ENCODE measurements at regions not wholly inside any gene's neighbourhood (a gene's known extent, or its start where the extent isn't known, plus 50 kb on each side); places are given as distances from the start of the nearest gene placed in this dataset.
"Not testable (repeated sequence)": the region's sequence is repeated elsewhere in the genome, so short reads cannot be mapped to it uniquely, and the experiment has no call there.

DNA sequence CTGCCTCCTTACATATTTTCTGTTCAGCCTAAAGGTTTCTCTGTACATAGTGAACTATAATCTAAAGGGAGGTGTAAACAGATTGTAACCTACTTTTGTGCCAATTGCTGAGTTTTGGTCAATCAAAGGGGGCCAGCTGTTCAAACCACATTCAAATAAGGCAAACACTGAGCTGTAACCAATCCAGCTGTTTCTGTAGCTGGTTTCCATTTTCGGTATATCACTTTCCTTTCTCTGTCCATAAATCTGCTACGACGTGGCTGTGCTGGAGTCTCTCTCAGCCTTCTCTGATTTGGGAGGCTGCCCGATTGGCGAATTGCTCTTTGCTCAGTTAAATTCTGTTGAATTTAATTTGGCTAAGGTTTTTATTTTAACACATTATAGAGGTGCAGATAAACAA is 790.1 kb upstream of the TPTE start:
- not testable (repeated sequence) for H3K27me3 ChIP-seq (ENCODE audit: control insufficient read depth, insufficient read depth, low read length); DNase-seq

DNA sequence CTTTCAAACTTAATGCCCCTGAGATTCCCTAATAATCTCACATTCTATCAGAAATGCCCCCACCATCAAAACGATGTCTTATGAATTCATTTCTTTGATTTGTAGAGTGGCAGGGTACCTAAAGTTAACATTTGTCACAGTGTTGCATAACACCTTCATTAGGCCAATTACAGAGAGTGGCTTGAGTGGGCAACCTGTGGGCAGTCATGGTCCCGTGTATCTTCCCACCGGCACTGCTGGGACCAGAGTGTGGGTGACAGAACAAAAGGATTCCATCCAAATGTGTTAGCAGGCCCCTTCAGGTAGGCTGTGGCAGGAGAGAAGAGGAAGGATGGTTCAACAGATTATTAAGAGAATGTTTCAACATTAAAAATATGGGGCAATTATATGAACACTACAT is 788.8 kb upstream of the TPTE start:
- not testable (repeated sequence) for H3K27me3 ChIP-seq (ENCODE audit: control insufficient read depth, insufficient read depth, low read length); DNase-seq

More for the DNA sequence above, 790.1 kb upstream of the TPTE start:
- not testable (repeated sequence) for H3K36me3 ChIP-seq (replicated peaks; ENCODE audit: control insufficient read depth, insufficient read depth, low read length); H3K4me3 ChIP-seq (ENCODE audit: insufficient read depth, low read depth, low read length)

DNA sequence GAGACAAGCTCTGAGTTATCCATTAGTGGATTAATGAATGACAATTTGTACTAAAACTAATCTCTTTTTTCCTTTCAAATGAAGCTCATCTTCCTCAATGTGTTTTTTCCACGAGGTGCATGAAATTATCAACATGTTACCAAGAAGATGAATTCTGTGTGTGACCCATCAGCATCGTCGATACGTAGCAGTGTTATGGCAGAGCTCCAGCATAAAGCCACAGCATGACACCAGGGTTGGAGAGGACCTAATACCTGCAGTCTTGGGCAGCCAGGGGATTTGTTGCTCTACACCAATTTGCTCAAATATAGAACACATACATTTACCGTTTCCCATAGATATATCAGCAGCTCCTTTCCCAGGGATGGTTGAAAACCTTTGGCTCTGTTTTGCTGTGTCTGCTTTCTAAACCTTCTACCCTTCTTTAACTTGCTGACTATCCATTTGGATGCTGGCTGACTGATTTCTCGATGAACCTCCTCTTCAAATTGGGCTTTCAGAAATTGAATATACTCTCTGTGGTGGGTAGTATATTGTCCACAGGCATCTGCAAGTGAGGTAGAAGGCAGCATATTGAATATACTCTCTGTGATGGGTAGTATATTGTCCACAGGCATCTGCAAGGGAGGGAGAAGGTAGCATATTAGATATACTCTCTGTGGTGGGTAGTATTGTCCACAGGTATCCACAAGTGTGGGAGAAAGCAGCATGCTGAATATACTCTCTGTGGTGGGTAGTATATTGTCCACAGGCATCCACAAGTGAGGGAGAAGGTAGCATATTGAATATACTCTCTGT is 787.4 kb upstream of the TPTE start:
- H3K36me3 ChIP-seq (replicated peaks; ENCODE audit: control insufficient read depth, insufficient read depth, low read length); H3K4me3 ChIP-seq (ENCODE audit: insufficient read depth, low read depth, low read length); H3K27me3 ChIP-seq (ENCODE audit: control insufficient read depth, insufficient read depth, low read length); DNase-seq: not testable (repeated sequence)

More for the DNA sequence above, 788.8 kb upstream of the TPTE start:
- not testable (repeated sequence) for H3K4me3 ChIP-seq (ENCODE audit: insufficient read depth, low read depth, low read length); H3K36me3 ChIP-seq (replicated peaks; ENCODE audit: control insufficient read depth, insufficient read depth, low read length)

DNA sequence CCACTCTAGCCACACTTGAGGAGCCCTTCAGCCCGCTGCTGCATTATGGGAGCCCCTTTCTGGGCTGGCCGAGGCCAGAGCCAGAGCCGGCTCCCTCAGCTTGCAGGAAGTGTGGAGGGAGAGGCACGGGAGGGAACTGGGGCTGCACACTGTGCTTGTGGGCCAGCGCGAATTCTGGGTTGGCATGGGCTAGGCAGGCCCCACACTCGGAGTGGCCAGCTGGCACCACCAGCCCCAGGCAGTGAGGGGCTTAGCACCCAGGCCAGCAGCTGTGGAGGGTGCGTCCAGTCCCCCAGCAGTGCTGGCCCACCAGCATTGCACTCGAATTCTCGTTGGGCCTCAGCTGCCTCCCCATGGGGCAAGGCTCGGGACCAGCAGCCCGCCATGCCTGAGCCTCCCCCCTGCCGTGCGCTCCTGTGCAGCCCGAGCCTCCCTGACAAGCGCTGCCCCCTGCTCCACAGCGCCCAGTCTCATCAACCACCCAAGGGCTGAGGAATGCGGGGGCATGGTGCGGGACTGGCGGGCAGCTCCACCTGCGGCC is 785.9 kb upstream of the TPTE start:
- H3K27me3 ChIP-seq (ENCODE audit: control insufficient read depth, insufficient read depth, low read length), result no peaks in the 10 kb centered on the region
- DNase-seq, result no peak
- no peak overlapping the region for H3K4me3 ChIP-seq (ENCODE audit: insufficient read depth, low read depth, low read length)
- no peaks in the 10 kb centered on the region for H3K36me3 ChIP-seq (replicated peaks; ENCODE audit: control insufficient read depth, insufficient read depth, low read length)

DNA sequence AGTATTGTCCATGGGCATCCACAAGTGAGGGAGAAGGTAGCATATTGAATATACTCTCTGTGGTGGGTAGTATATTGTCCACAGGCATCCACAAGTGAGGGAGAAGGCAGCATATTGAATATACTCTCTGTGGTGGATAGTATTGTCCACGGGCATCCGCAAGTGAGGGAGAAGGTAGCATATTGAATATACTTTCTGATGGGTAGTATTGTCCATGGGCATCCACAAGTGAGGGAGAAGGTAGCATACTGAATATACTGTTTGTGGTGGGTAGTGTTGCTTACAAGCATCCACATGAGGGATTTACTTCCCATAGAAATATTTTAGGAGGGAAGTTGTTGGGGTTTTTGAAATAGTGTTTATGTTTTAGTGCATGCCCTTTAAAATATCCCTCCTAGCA is 784.1 kb upstream of the TPTE start:
- H3K36me3 ChIP-seq (replicated peaks; ENCODE audit: control insufficient read depth, insufficient read depth, low read length); H3K4me3 ChIP-seq (ENCODE audit: insufficient read depth, low read depth, low read length); H3K27me3 ChIP-seq (ENCODE audit: control insufficient read depth, insufficient read depth, low read length); DNase-seq: not testable (repeated sequence)

DNA sequence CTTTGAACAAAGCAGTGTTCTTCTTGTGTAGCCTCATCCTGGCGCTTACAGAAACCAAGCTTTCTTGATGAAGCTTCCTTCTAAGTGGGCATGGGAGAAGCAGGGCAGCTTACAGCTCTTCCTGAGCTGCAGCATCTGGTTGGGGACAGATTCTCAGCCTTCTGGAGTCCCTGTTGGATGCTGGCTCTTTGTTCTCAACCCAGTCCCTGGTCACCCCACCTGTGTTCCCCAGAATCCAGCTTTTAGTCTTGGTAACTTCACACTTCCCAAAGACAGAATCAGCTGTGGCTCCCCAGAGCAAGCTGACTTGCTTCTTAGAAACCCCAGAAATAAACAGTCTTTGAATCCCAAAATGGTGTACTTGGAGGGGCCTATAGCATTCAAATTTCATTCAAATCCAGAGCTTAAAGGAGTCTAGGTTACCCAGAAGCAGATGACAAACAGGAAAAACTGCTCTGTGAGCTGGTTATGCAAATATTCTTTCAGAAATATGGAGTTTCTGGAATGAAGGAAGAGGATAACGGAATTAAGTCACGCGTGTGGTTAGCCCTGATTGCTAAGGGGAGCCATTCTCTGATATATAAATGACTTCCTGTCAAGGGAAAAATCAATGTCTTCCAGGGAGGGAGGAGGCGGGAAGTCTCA is 783.4 kb upstream of the TPTE start:
- DNase-seq; H3K36me3 ChIP-seq (replicated peaks; ENCODE audit: control insufficient read depth, insufficient read depth, low read length); H3K27me3 ChIP-seq (ENCODE audit: control insufficient read depth, insufficient read depth, low read length); H3K4me3 ChIP-seq (ENCODE audit: insufficient read depth, low read depth, low read length): not testable (repeated sequence)

DNA sequence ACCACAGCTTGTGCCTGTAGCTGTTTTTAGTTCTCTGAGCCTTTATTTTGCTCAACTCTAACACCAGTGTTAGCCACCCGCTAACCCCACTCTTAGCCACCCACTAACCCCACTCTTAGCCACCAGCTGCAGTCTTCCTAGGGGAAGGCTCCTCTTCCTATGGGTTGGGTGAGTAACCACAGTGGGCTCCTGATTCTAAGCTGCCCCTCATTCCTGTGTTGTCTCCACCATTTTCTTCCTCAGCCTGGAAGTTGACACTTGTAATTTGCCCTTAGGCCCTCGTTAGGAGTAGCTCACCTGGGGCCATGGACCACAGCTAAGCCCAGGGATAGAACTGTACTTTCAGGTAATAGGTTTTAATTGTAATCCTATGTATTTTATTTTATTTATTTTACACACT is 782.9 kb upstream of the TPTE start:
- DNase-seq, result no peak
- Histone ChIP-seq H3K4me3 (ENCODE audit: insufficient read depth, low read depth, low read length) (no peak overlapping the region), H3K36me3 (replicated peaks; ENCODE audit: control insufficient read depth, insufficient read depth, low read length) (no peaks in the 10 kb centered on the region), H3K27me3 (ENCODE audit: control insufficient read depth, insufficient read depth, low read length) (no peaks in the 10 kb centered on the region)

DNA sequence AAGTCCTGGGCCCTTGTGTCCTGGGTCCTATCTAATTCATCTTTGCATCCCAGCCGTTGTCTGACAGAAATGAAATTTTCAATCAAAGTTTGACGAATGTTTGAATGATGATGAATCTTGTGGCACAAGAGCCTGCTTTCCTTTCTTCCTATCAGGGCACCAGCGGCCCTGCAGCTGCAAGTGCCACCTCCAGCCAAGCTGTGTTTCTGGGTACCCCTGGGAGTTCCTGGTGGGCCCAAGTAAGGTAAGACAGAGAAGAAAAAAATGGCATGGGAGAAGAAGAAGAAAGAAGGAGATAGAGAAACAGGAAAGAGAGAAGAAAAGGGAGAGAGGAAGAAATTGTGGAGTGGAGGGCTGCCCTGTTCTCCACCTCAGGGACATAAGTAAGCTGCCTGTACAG is 782.1 kb upstream of the TPTE start:
- no peak for DNase-seq
- no peaks in the 10 kb centered on the region for H3K27me3 ChIP-seq (ENCODE audit: control insufficient read depth, insufficient read depth, low read length)
- H3K4me3 ChIP-seq (ENCODE audit: insufficient read depth, low read depth, low read length), result no peak overlapping the region
- H3K36me3 ChIP-seq (replicated peaks; ENCODE audit: control insufficient read depth, insufficient read depth, low read length), result no peaks in the 10 kb centered on the region

DNA sequence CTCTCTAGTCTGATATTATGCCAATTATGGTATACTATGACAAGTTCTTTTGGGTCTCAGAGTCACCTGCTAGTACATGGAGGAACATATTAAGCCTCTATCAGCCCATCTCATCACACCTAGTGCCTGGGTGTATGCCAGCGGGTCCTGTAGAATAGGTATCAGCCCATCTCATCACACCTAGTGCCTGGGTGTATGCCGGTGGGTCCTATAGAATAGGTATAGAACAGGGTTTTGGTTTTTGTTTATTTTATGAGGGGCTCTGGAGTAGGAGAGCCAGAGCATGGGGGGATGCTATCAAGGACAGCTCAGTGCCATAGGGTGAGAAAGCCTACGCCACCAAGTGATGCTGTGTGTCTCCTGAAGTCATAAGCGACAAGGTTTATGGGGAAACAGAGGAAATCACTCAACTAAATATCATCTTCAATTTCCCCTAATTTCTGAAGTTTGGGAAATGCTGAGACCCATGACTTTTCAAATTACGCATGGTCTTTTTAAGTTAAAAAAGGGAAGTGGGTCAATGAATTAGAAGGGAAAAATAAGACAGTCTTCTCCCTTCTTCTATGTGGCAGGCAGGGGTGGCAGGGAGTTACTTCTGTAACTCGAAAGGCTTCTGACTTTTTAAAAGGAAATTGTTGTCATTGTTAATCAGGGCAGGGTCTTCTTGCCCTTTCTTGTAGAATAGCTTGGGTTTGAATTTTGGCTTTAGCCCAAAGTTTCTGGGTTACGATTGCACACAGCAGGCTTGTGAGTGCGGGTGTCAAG is 781.0 kb upstream of the TPTE start:
- DNase-seq; H3K27me3 ChIP-seq (ENCODE audit: control insufficient read depth, insufficient read depth, low read length); H3K36me3 ChIP-seq (replicated peaks; ENCODE audit: control insufficient read depth, insufficient read depth, low read length); H3K4me3 ChIP-seq (ENCODE audit: insufficient read depth, low read depth, low read length): not testable (repeated sequence)

DNA sequence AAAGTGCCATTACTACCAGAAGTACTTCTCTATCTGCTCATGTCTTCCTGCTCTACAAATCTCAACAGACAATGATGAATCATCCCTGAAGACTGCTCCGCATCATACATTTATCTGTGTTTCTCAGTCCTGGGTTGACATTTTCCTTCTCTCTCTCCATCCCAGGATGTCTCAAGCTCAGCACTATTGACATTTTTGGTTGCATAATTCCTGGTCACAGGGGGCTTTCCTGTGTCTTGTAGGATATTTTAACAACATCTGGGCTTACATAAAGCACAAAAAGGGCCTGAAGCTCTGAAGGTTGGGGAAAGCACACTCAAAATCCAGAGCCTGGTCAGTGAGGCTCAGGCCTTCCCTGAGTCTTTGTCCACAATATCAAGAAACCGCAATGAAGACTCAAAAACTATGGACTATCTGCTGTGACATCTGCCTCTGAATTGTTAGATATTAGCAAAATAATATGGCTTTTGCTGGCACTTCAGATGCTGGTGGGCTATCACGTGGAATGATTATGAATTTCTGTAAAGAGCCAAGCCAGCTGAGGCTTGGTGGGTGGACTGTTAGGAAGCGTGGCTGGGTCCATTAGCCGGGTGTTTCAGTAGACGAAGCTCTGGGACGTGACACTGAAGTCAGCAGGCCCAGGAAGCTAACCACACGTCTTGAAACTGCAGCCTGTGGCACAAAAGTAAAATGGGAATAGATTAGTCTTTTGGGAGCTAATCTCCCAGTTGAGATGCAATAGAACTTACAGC is 780.2 kb upstream of the TPTE start:
- not testable (repeated sequence) for DNase-seq; H3K4me3 ChIP-seq (ENCODE audit: insufficient read depth, low read depth, low read length); H3K36me3 ChIP-seq (replicated peaks; ENCODE audit: control insufficient read depth, insufficient read depth, low read length); H3K27me3 ChIP-seq (ENCODE audit: control insufficient read depth, insufficient read depth, low read length)

DNA sequence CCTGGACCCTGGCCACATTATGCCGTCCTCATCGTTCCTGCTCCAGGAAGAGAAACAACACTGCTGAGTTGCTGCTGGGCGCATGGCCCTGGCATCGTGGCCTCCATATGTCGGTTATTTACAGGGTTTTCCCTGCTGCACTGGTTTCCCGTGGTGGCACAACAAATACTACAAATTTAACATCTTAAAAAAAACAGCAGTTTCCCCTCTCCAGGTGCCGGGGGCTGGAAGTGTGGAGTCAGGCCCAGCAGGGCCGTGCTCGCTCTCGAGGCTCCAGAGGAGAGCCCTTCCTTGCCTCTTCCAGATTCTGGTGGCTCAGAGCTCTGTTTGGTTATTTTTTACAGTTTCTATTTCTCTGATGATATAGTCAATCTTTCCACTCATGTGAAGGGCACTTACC is 777.8 kb upstream of the TPTE start:
- H3K36me3 ChIP-seq (replicated peaks; ENCODE audit: control insufficient read depth, insufficient read depth, low read length), result not testable (repeated sequence)

DNA sequence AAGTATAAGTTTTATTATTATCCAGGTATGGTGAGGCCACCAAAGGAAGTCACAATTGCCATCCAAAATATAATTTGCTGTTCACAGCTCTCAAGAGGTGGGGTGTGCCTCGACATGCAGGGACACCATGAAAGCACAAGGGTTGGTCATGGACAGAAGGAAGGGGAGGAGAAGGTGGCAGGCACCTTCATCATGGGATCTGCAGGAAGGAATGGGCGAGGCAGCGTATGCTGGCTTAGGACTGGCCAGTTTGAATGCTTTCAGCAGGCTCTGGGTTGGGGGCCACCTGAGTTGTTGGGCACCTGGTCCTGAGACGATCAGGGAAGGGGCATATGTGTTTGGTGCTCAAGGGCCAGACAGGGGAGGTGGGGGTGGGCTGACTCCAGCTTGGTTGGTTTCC is 777.2 kb upstream of the TPTE start:
- H3K27me3 ChIP-seq (ENCODE audit: control insufficient read depth, insufficient read depth, low read length); DNase-seq; H3K4me3 ChIP-seq (ENCODE audit: insufficient read depth, low read depth, low read length); H3K36me3 ChIP-seq (replicated peaks; ENCODE audit: control insufficient read depth, insufficient read depth, low read length): not testable (repeated sequence)

More for the DNA sequence above, 777.8 kb upstream of the TPTE start:
- H3K4me3 ChIP-seq (ENCODE audit: insufficient read depth, low read depth, low read length); H3K27me3 ChIP-seq (ENCODE audit: control insufficient read depth, insufficient read depth, low read length); DNase-seq: not testable (repeated sequence)

DNA sequence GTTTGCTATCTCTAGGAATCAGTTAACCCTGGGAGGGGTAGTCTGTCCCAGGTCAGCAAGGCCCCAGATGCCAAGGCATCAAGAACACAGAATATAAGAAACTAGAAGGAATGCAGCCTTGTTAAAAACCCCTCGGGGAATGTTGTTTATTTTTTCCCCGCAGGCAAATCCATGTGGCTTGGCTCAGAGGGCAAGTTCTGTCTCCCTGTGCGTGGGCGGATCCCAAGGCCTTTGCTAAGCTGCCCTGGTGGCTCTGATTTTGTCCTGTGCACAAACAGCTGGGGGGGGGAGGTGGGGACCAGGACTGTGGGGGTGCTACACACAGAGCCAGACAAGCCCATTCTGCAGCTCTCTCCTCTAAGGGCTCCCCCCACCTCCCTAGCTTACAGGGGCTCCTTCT is 776.8 kb upstream of the TPTE start:
- DNase-seq; H3K36me3 ChIP-seq (replicated peaks; ENCODE audit: control insufficient read depth, insufficient read depth, low read length); H3K27me3 ChIP-seq (ENCODE audit: control insufficient read depth, insufficient read depth, low read length); H3K4me3 ChIP-seq (ENCODE audit: insufficient read depth, low read depth, low read length): not testable (repeated sequence)

DNA sequence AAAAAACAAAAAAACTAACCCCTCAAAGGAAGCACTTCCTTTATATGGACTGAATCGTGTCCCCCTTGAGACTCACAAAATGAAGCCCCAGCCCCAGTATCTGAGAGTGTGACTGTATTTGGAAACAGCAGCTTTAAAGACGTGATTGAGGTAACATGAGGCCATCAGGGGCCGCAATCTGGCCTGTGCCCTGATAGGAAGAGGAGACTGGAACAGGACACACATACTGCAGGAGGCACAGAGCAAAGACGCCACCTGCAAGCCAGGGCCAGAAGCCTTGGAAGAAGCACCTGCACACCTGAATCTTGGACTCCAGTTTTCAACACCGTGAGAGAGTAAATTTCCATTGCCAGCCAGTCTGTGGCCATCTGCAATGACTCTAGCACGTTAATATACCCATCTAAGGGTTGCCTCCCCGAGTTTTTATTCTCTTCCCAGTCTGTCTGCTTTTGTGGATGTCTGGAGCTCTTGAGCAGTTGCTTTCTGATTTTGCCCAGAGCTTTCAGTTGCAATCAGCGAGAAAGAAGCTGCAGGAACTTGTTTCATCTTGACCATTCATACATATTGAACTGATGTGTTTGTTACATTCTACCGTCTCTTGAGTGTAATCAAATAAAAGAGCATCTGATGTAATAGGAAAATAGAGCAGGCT is 775.8 kb upstream of the TPTE start:
- not testable (repeated sequence) for H3K36me3 ChIP-seq (replicated peaks; ENCODE audit: control insufficient read depth, insufficient read depth, low read length); H3K4me3 ChIP-seq (ENCODE audit: insufficient read depth, low read depth, low read length); H3K27me3 ChIP-seq (ENCODE audit: control insufficient read depth, insufficient read depth, low read length); DNase-seq
